ENCODE measurements at regions not wholly inside any gene's neighbourhood (a gene's known extent, or its start where the extent isn't known, plus 50 kb on each side); places are given as distances from the start of the nearest gene placed in this dataset.

- TF ChIP-seq CTCF (IDR thresholded peaks at IDR 0.05) (no peak), POLR2A (IDR thresholded peaks at IDR 0.05) (no peak)
These were observed 149.0 kb upstream of the SH3BP4 start for GRCh38 chr2:234802845-234803171.
